MCF 10A (cell line): ENCODE measurements at regions not wholly inside any gene's neighbourhood (a gene's known extent, or its start where the extent isn't known, plus 50 kb on each side); places are given as distances from the start of the nearest gene placed in this dataset.

Experiments
- BruUV-seq: library from RNA; stranded (reverse); fragments of 400-500 nt; replicated peaks from 2 replicates; lab custom pipeline; 2021; lab: Mats Ljungman, UMichigan
- CTCF ChIA-PET: fragments of 300-600 bp; sonication (Branson Sonifier 250); formaldehyde crosslinking; extraction: SDS; loops from one replicate; lab custom pipeline; 2021; ENCODE audit warnings: antibody characterized with exemption, inconsistent platforms; lab: Yijun Ruan, JAX
- POLR2A ChIA-PET: fragments of 300-600, 350-650 bp; sonication (Branson Sonifier 250); formaldehyde crosslinking; extraction: SDS; loops from one replicate; lab custom pipeline; 2020; ENCODE audit warnings: antibody characterized with exemption, inconsistent platforms; lab: Yijun Ruan, JAX
- DNase-seq: peaks from one replicate; pipeline ENCODE4 v3.0.0-alpha.2; 2018; ENCODE audit not compliant: unreplicated experiment
- H3K27ac Mint-ChIP-seq: one replicate; pipeline ENCODE4 v1.8.0; 2022; ENCODE audit warnings: mild to moderate bottlenecking, low read depth, mixed read lengths; ENCODE audit not compliant: unreplicated experiment
- H3K27me3 Mint-ChIP-seq: one replicate; pipeline ENCODE4 v1.8.0; 2022; ENCODE audit warnings: mixed read lengths; ENCODE audit not compliant: insufficient read depth, unreplicated experiment
- H3K36me3 Mint-ChIP-seq: one replicate; pipeline ENCODE4 v1.8.0; 2022; ENCODE audit warnings: mild to moderate bottlenecking, moderate library complexity, mixed read lengths; ENCODE audit not compliant: insufficient read depth, unreplicated experiment
- H3K4me1 Mint-ChIP-seq: one replicate; pipeline ENCODE4 v1.8.0; 2022; ENCODE audit warnings: mixed read lengths; ENCODE audit not compliant: insufficient read depth, unreplicated experiment
- H3K4me3 Mint-ChIP-seq: one replicate; pipeline ENCODE4 v1.8.0; 2022; ENCODE audit warnings: mild to moderate bottlenecking, moderate library complexity, mixed read lengths; ENCODE audit not compliant: unreplicated experiment
- H3K9me3 Mint-ChIP-seq: one replicate; pipeline ENCODE4 v1.8.0; 2022; ENCODE audit warnings: mixed read lengths; ENCODE audit not compliant: unreplicated experiment
- intact Hi-C: fragments of 100-400 bp; cut with micrococcal nuclease; formaldehyde crosslinking; loops from 2 replicates; pipeline ENCODE4 v1.14.1; 2022
- TF ChIP-seq, protein P1 (sequence below): fragments of 200-600 bp; IDR thresholded peaks from one replicate; pipeline ENCODE4 v1.8.0; 2022; ENCODE audit warnings: antibody characterized with exemption, mild to moderate bottlenecking; ENCODE audit not compliant: unreplicated experiment

DNA sequence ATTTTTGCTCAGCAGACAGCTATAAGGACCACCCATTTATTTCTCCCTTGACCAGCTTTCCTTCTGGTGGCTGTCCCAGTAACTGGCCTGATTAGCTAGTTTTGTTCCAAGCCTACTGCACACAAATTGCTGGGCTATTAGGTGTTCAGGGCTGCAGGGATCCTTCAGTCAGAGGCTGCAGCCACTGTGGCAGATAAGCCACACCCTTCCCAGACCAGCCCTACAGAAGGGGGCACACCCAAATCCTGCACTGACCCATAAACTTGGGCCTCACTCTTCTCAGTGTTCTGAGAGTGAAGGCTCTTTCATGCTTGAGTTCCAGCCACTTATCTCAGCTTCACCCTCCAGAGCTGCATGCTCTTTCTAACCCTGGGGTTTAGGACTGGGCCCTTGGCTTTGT lies 200.0 kb downstream of the AASDHPPT start:
- Mint-ChIP-seq H3K4me1 (peaks cover 23% of the 10 kb centered on the region), H3K27ac (no peak overlapping the region), H3K27me3 (no peaks in the 10 kb centered on the region), H3K9me3 (no peaks in the 10 kb centered on the region), H3K4me3 (no peak overlapping the region), H3K36me3 (no peaks in the 10 kb centered on the region)
- TF ChIP-seq, protein P1, sequence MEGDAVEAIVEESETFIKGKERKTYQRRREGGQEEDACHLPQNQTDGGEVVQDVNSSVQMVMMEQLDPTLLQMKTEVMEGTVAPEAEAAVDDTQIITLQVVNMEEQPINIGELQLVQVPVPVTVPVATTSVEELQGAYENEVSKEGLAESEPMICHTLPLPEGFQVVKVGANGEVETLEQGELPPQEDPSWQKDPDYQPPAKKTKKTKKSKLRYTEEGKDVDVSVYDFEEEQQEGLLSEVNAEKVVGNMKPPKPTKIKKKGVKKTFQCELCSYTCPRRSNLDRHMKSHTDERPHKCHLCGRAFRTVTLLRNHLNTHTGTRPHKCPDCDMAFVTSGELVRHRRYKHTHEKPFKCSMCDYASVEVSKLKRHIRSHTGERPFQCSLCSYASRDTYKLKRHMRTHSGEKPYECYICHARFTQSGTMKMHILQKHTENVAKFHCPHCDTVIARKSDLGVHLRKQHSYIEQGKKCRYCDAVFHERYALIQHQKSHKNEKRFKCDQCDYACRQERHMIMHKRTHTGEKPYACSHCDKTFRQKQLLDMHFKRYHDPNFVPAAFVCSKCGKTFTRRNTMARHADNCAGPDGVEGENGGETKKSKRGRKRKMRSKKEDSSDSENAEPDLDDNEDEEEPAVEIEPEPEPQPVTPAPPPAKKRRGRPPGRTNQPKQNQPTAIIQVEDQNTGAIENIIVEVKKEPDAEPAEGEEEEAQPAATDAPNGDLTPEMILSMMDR, result no peak
- DNase-seq, result no peak
- intact Hi-C loops, result loop anchor here (1.0 to 10.0 kb wide), 4 partner anchors 121 to 737 kb away; partner anchors contain the start of gene GUCY1A2
- ChIA-PET POLR2A (no interaction called here), CTCF (interaction anchor here (0.6 to 2.0 kb wide), 17 partner anchors 11 to 877 kb away, joined by 3 to 8 read pairs (median 3); no protein-coding TSS in a partner anchor)
- BruUV-seq, result no TSS peak

DNA sequence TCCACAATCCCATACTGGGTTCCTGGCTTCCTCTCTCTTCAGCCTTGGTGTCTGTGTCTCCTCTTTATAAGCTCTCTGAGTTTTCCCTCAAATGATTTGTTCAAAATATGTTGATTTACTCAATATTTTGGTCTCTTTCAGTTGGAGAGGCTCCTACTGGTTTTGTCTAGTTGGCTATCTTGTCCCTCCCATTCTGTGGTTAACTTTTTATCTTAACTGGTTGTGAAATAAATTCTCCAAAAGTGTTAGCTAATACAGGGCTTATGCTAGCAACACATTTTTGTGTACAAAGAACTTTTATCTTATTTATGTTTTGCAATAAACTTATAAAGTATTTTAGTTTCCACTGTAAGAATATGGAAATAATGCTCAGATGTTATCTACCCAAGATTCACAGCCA lies 200.9 kb downstream of the AASDHPPT start:
- TF ChIP-seq, protein P1, result no peak
- Mint-ChIP-seq H3K4me3 (no peak overlapping the region), H3K9me3 (peaks cover 5% of the 10 kb centered on the region), H3K27me3 (no peaks in the 10 kb centered on the region), H3K27ac (peak overlapping the region; percentile 77), H3K36me3 (no peaks in the 10 kb centered on the region), H3K4me1 (peaks cover 23% of the 10 kb centered on the region)
- BruUV-seq, result no TSS peak
- DNase-seq, result peak; percentile 5
- CTCF ChIA-PET, result interaction anchor here (1.4 to 2.0 kb wide), 3 partner anchors 17 to 307 kb away, joined by 5 to 8 read pairs (median 6); no protein-coding TSS in a partner anchor
- POLR2A ChIA-PET, result interaction anchor here (0.6 kb wide), 1 partner anchor 428 kb away, joined by 3 read pairs; no protein-coding TSS in a partner anchor
- intact Hi-C loops, result loop anchor here (10.0 kb wide), 2 partner anchors 194 to 736 kb away; partner anchors contain the start of gene GUCY1A2

DNA sequence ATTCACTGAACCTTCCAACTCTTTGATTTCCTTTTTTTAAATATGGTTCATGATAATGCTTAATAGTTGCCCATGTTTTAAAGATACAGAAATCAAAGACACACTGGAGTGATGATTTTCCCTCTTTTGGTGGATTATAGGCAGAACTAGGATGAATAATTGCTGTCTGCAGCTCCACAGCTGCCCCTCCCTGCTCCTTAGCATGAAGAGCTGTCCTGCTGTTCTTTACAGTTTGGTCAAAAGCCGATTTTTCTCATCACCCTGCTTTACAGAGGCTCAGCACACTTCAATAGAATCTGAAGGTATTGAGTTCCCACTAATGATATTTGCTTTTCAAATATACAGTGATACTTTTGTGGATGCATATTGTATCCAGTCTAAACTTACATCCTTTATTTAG lies 202.6 kb downstream of the AASDHPPT start:
- no TSS peak for BruUV-seq

DNA sequence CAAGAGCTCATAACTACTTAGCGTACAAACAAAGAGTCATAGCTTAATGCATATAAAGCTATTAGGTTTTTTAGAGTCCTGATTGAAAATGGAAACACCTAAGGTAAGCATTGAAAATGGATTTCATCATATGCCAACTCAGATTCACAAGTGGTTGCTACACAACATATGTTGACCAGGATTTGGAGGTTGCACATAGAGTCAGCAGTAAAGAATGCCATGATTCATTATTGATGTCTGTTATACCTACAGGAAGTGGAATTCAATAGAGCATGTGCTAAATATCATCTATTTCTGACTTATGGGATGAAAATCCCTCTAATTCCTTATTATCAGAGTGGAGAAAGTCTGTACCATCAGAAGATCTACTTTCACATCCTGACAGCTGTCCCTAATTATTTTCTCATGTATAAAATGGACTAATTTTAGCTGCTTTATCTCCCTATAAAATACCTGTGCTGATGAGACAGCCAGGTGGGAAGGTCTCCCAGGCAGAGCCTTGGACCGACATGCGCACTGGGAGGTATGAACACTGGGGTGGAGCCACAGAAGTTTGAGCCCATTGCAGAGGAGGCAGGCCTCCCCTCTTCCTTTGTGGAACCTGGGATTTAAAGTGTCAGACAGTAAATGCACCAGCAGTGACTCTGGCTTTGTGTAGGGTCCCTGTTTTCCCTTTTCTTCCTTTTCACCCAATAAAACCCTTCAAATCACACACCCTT lies 204.2 kb downstream of the AASDHPPT start:
- Mint-ChIP-seq H3K27ac (peak overlapping the region; percentile 95), H3K4me3 (no peak overlapping the region), H3K27me3 (no peaks in the 10 kb centered on the region), H3K36me3 (no peaks in the 10 kb centered on the region), H3K4me1 (peaks cover 23% of the 10 kb centered on the region), H3K9me3 (peaks cover 12% of the 10 kb centered on the region)
- intact Hi-C loops, result no loop called here
- TF ChIP-seq, protein P1, result no peak
- CTCF ChIA-PET, result interaction anchor here (0.6 to 1.4 kb wide), 2 partner anchors 129 to 338 kb away, joined by 3 to 4 read pairs; no protein-coding TSS in a partner anchor
- POLR2A ChIA-PET, result interaction anchor here (0.5 to 1.8 kb wide), 6 partner anchors 11 to 439 kb away, joined by 3 to 4 read pairs (median 3); no protein-coding TSS in a partner anchor
- BruUV-seq, result TSS peak; percentile 87
- DNase-seq, result peak; percentile 84

More for the DNA sequence above, 202.6 kb downstream of the AASDHPPT start:
- H3K4me1 Mint-ChIP-seq, result peaks cover 23% of the 10 kb centered on the region
- intact Hi-C loops, result no loop called here
- H3K36me3 Mint-ChIP-seq, result no peaks in the 10 kb centered on the region
- peak overlapping the region; percentile 95 for H3K27ac Mint-ChIP-seq
- TF ChIP-seq, protein P1, result no peak
- DNase-seq, result no peak
- ChIA-PET POLR2A (interaction anchor here (0.8 kb wide), 1 partner anchor 51 kb away, joined by 3 read pairs; no protein-coding TSS in a partner anchor), CTCF (interaction anchor here (0.7 to 1.5 kb wide), 2 partner anchors 45 to 125 kb away, joined by 3 to 4 read pairs; no protein-coding TSS in a partner anchor)
- H3K4me3 Mint-ChIP-seq, result no peak overlapping the region
- H3K9me3 Mint-ChIP-seq, result peaks cover 12% of the 10 kb centered on the region
- H3K27me3 Mint-ChIP-seq, result no peaks in the 10 kb centered on the region
